Activated CD4-positive, CD25-positive, alpha-beta regulatory T cell treated with anti-CD3 and anti-CD28 coated beads, Interleukin-2, amount 50 U/mL, for 72 hours (primary cell): ENCODE measurements at regions not wholly inside any gene's neighbourhood (a gene's known extent, or its start where the extent isn't known, plus 50 kb on each side); places are given as distances from the start of the nearest gene placed in this dataset.

Experiments
- DNase-seq: peaks from one replicate; pipeline ENCODE4 v3.0.0; 2021

DNA sequence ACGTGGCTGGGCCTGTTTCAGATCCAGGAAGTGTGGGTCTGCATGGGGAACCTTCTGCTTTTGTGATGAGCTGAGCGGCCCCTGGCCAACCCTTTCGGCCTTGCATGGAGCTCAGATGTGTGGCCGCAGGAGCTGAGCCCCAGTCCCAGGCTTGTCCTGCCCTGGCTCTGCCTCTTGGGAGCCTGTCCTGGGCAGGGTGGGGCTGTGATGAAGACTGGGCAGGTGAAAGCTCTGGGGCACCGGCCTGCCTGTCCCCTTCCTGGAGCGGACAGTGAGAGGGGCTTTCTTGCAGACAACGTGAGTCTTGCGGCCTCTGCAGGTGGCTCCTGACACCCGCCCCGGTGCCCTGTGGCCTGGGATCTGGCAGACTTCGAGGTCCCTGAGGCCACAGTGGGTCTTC, 1296.6 kb downstream of the BRD1 start:
- no peak for DNase-seq

DNA sequence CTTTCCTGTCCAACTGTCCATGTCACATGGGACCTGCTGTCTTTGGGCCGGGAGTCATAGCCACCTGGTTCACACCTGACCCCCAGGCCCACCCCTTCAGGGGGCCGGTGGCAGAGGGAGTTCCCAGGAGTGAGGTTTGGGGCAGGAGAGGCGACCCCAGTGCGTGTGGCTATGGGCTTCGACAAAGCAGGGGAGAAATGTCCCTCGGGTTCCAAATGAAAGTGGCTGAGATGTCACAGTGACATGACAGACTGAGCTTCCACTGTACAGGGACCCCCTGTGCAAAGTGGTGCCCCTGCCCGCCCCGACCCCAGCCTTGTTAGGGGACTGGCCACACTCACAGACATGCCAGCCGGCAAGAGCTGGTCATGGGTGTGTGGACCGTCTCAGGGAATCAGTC, 1297.0 kb downstream of the BRD1 start:
- DNase-seq = no peak

DNA sequence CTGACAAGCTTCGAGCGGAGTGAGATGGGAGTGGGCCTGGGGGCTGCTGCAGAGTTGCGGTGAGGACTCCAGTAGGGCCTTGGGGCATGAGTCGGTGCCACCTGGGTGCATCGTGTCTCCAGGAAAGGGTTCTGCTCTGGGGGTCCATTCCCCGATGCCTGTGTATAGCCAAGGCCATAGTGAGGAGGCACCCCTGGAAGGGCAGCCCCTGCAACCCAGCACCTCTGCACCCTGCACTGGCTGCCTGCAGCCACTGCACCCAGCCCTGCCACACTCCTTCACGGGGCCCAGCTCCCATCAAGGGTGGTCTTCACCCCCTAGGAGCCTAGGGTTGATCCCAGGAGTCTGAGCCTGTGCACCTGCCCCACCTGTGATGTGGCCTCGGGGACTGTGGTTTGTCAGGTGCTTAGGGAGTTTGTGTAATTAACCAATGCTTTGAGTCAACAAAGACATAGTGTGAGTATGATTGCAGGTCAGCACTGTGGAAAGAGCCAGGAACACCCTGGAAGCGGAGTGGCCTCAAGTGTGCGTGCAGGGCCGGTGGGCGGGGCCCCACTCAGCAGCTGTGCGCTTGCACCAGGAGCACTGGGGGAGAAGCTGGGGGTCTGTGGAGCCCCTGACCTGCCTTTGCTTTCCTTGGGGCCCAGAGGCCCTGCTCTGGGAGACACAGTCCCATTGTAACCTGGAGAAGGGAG, 1299.3 kb downstream of the BRD1 start:
- DNase-seq = no peak

DNA sequence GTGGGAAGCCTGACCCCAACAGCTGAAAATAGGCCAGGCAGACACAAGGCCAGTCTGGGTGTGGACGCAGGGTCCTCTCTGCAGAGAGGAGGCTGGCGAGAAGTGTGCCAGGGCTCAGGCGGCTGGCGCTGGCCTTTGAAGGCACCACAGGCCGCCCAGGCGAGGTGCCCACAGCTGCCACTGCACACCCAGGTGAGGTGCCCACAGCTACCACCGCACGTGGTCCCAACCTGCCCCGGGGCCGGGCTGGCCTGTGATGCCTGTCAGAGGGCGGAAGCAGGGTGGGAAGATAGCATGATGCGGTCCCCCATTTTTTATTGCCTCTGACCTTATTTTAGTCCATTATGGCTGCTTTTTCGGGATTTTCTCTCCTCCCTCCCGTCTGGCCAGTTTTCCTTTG, 1303.9 kb downstream of the BRD1 start:
- DNase-seq = no peak

DNA sequence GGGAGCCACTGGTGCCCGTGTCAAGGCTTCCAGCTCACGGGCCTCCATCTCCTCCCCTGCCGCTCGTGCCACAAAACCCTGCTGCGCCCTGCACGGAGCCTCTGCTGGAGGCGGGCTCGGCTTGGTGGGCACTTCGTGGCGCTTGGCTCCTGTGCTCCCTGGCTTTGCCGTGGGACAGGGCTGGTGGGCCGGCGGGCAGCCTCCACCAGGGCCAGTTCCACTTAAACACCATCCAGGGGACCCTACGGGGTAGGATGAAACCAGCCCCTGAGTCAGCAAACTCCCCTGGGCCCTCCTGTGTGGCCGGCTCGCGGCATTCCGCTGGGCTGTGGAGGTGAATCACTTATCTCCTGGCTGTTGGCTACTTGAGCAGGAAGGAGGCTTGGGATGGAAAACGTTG, 1304.6 kb downstream of the BRD1 start:
- DNase-seq = no peak

DNA sequence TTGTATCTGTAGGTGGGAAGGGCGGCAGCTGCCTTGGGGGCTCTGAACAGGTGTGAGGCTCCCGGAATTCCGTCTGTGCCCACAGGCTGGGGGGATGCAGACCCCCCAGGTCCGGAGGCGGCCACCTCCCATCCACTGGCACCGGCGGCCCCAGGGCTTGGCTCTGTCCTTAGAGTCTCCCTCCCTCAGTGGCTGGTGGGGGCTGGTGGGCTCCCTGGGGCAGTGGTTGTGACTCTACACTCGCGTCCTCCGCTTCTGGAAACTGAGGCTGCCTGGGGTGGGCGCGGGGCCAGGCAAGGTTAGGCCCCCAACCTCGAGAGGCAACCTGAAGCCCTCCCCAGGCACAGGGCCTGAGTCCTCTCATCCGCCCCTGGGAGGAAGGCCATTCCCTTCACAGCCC, 1305.4 kb downstream of the BRD1 start:
- DNase-seq = no peak

DNA sequence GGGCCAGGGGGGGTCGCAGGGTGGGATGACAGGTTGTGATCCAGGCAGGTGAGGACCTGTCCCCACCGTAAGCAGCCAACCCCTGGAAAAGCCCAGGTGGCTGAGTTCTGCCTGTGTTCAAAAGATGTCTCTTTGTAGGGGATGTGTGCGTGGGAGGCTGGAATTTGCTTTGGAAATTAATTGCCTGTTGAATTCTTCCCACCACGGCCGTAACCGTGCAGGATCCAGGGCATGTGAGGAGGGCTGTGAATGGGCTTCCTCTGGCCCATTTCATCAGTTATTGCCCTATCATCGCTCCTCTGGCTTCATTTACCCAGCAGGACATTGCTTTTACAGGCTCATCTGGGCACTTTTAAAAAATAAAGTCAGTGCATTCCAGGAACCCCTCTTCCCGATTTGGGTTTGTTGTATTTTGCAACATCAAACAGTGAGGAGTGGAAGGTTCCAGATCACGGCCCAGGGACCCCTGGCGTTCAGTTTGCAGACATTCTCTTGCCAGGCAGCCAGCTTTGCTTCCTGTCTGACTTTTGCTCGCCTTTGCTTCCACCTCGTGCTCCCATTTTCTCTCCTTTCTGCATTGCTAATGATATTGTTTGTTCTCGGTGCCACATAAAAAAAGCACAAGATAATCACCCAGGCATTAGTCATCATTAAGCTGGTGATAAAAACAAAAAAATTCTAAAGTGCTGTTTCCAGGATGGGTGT, 1306.6 kb downstream of the BRD1 start:
- DNase-seq = no peak

DNA sequence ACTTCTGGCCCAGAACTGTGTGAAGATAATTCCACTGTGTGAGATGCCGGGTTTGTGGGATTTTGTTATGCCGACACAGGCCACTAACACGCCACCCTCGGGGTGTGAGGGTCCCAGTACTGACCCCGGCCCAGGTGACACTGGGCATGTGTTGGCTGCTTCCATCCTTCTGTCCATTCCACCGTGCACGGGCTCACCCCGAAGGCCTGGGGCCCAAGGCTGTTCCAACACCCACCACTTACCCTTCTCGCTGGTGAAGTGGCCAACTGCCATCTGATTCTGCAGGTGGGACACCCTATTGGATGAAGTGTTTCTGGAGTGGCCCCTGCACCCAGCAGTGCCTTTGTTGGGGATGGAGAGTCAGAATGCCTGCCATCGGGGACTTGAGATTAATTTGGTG, 1307.5 kb downstream of the BRD1 start:
- no peak for DNase-seq

DNA sequence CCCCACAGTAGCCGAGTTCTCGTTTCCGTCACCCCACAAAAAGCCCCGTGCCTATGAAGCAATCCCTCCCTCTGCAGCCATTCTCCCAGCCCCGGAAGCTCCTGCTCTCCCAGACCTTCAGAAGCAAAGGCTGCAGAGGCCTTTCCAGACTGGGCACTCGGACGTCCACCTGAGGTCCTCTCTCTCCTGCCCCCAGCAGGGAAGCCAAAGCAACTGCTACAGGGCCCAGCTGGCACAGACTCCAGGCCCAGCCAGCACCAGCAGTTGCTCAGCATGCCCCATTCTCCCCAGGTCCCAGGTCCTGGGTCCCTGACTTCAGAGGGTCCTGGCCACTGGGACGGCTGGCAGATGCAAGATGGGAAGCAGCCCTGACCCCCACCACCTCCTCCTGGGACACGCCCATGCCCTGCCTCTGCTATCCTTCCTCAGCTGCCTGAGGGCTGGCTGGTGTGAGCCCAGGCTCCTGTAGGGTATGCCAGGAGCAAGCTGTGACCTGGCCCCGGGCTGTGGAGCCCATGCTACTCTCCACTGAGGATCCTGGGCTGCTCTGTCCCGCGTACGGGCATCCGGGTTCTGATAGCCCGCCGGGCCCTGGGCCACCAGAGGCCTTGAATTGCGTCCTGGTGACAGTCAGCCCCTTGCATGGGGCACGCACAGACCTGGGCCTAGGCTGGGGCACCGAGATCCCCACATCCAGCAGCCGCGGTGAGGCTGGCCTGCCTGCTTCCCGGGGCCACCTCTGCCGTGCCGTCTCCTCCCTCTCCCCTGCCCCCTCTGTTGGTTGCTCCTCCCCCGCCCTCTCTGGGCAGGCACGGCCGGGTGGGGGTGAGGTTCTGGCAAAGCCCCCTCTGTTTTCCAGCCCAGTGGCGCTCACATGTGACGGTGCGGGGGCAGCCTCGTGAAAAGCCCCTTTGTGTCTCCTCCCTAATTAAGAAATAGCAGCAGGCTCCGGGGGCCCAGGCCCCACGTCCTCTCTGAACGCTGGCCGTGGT, 1310.3 kb downstream of the BRD1 start:
- DNase-seq = no peak

DNA sequence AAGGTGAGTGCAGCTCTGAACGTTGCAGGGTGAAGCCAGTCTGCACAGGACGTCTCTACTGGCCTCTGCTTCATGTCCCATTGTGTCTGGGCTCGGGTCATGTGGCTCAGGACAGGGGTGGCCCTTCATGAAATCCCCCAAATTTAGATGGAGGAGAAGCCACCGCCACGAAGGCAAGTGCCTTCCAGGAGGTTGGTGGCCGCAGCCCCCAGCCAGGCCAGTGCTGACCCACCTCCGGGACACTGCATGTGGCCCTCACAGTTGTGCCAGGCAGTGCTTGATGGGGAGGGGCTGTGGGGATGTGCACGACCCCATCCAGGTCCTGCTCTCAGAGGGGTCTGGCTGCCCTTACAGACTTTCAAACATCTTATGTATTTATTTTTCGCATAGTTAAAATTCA, 1311.1 kb downstream of the BRD1 start:
- DNase-seq = no peak

DNA sequence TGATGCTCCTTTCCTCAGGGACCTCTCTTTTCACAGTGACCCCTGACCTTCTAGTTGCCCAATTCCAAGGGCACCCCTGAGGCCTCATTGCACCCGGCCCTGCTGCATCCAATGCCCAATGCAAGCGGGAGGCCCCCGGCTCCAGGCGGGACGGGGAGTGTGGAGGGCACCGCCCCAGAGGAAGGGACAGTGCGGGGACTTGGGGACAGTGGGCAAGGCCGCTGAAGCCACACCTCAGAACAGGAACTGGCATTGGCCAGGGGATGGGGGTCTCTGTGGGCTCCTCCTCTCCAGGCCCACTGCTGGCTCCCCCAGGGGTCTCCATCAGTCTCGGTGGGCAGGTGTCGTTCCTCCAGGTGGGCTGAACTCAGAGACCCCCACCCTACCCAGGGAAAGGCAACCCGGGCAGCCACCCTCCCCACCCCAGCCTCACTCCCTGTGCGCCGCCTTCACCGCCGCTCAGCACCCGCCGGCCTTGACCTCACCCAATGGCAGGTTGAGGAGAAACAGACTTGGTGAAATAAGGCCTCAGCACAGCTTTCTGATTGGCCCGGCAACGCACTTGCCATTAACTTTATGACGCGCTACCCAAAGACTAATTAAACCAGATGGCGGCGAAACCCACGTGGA, 1312.0 kb downstream of the BRD1 start:
- no peak for DNase-seq

DNA sequence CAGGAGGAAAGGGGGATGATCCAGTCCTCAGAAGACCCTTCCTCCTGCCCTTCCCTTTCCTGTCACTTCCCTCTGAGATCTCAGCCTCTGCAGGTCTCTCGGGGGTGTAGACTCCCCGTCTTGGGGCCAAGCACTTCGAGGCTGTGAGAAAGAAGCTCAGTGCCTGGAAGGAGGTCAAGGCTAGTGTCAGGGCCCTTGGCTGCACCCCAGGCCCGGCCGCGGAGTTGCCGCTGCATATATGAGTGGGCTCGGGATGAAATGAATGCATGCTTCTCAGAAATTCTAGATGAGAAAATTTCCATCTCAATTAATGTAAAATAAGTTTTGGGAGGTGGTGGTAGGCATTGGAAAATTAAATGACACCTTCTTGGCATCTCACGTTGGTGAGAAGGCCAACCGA, 1313.7 kb downstream of the BRD1 start:
- no peak for DNase-seq

DNA sequence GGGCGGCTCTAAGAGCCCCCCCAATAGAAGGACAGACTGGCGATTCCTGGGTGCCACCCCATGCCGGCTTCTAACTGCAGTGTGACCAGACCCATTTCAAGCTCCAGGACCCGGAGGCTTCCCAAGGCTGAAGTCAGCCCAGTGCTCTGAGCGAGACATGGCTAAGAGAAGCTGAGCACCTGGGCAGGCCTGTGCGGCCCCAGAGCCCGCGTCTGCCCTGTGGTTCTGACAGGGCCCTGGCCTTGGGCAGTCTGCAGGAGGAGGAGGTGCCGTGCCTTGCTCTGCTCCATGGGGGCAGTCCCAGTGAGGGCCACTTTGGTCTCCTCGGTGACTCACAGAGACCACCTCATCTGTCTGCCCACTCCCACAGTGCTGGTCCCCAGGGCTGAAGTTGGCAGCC, 1314.2 kb downstream of the BRD1 start:
- no peak for DNase-seq

DNA sequence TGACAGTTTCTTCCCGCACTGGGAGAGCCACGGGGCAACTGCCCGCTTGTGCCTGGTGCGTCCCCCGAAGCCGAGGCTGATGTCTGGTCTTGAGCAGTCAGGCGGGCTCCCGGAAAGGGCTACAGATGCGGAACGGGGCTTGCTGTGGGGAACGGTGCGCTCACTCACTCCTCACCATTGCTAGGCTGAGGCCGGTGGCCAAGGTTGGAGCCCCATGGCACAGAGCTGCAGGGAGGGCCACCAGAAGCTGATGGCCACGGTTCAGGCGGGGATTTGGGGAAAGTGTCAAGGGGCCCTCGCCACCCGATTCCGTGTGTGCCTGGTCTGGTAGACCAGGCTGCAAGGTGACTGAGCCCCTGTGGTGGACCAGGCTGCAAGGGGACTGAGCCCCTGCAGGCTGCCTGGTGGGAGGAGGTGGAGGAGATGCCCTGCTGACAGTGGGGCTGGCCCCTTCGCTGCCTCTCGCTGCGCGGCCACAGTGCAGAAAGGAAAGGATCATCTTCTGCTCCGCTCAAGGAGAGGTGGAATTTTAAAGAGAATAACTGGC, 1315.8 kb downstream of the BRD1 start:
- no peak for DNase-seq

DNA sequence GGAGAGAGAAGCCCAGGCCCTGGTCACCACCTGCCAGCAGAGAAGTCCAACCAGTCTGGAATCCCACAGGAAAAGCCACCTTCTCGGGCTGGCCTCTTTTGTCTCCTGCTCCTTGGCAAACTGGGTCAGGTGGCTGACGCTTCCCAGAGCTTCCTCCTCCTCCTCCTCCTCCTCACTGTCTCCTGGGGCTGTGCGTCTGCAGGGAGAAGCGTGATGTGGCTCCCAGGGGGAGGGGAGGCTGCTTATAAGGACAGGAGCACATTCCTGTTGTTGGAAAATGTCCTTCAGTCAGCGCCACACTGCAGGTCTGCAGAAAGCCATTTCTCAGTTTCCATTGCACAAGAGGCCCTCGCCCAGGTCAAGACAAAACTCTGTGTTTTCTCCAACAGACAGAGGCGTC, 1316.5 kb downstream of the BRD1 start:
- no peak for DNase-seq

DNA sequence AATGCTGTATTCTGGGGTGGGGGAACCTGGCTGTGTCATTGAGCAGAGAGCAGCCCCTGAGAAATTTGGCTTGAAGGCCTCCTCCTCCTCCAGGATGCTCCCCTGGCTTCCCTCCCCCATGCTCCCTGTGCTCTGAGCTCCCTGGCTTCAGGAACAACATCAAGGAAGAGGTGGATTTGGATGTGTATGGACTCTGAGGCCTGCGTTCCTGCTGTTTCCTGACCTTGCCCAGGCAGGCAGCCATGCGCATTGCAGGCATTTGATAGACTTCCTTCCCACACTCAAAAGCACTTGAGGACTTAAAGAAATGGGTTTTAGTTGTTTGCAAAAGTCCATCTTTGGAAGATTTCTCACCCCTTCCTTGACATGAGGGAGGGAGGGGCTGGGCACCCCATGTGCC, 1317.1 kb downstream of the BRD1 start:
- DNase-seq = no peak

DNA sequence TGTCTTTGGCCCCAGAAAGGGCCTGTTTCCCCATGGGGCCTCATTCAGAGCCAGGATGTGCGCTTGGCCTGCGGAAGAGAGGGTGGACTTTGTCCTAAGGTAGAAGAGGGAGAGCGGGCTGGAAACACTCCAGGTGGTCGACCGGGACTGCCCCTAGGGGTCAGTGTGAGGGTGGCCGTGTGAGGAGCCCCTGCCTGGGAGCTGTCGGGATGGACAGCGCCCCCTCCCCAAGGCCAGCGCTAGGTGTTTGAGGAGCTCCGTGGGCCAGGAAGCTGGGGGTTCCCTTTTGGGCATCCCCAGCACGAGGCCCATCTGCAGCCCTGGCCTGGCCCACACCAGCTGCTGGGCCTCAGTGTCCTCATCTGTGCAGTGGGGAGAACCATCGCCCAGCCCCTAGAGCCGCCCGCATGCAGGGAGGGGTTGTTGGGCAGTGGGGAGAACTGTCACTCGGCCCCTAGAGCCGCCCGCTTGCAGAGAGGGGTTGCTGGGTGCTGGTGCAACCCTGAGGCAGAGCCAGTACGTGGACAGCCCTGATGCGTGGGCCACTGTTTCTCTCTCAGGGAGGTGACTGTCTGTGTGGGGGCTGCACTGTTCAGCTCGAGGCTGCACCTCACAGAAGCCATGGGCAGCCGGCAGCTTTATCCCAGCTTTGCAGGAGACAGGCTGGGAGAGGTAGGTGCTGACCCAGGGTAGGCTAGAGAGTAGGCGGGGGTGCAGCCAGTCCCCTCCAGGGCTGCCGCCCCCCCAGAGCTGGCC, 1319.9 kb downstream of the BRD1 start:
- DNase-seq = no peak

DNA sequence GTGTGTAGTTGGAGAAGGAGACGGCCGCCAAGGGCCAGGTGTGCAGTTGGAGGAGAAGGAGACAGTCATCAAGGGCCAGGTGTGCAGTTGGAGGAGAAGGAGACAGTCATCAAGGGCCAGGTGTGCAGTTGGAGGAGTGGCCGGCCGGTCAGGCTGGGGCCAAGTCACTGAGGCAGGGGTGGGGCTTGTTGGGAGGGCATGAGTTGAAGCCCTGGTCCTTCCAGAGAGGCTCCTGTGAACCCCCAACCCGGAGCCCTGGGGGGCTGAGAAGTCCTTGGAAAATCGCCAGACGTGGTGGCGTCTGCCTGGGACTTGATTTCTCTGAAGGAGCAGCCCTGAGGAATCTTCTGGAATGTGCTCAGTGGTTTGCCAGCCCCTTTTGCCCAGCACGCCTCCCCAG, 1320.5 kb downstream of the BRD1 start:
- DNase-seq = no peak

DNA sequence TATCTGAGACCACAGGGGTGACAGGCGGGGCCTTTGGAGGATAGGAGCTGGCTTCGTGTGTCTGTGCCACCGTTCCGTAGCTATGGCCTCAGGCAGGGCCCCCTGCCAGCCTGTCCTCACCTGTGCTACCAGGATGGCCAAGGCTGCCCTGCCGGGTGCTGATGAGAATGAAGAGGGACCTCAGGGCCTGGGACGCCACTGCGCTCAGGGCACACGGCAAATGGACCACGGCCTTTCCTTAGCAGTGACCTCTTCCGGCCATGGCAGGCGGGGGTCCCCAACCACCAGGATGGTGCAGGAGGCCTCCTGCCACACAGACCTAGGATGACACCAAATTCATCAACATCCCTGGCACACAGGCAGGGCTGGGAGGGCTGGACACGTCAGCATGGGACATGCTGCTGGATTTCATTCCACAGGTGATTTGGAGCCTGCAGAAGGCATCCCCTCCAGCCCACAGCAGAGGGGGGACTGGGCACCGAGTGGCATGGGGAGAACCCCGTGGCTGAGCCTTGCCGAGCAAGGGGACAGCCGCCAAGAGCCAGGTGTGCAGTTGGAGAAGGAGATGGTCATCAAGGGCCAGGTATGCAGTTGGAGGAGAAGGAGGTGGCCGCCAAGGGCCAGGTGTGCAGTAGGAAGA, 1321.0 kb downstream of the BRD1 start:
- DNase-seq = no peak

DNA sequence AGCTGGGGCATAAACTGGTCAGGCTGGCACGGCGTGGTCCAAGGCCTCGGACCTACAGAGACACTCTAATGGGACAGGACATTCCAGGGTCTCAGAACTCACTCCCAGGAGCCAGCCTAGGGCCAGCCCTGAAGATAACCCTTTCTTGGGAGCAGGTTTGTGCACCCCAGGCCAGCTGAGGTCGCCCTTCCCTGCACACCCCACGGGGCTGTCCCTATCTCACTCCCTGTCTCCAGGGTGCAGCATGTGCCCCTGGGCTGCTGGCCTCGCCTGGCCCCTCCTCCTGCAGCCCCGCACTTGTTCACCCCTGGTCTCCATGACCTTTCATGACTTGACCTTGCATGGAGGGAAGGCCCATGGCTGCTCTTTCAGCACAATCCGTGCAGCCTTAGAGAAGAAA, 1321.8 kb downstream of the BRD1 start:
- no peak for DNase-seq

DNA sequence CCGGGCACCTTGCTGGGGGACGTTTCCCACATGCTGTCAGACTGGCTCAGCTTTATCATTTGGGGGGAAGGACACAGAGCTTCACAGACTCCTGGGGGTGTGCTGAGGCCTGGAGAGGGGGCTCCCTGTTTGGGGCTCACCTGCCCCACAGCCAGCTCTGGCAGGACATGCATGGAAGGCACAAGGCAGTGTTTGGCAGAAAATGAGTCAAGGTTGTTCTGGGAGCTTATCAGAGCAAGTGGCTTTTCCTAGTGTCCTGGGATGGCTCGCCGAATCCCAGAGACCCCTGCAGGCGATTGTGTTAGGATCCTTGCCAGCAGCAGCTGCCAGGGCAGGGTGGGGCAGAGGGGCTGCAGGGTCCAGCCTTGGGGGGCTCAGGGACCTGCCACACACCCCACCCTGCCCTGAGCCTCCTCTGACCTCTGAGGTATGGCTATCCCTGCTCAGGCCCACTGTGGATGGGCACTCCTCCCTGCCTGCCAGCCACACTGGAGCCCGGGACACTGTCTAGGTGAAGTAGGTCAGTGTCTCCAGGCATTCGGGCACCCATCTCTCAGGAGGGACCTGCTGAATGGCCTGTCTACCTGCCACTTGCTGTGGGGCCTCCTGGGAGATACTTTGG, 1323.0 kb downstream of the BRD1 start:
- DNase-seq = no peak
